IMR-90 (cell line): ENCODE measurements at regions not wholly inside any gene's neighbourhood (a gene's known extent, or its start where the extent isn't known, plus 50 kb on each side); places are given as distances from the start of the nearest gene placed in this dataset.

ENCODE experiments used
- CEBPB ChIP-seq: IDR thresholded peaks from 2 replicates; pipeline ENCODE4 v1.6.1; 2012; ENCODE audit warnings: low read depth, low read length, improper control_type of control experiment
- CHD1 ChIP-seq: IDR thresholded peaks from 2 replicates; pipeline ENCODE4 v1.6.1; 2012; ENCODE audit warnings: low read depth, low read length, improper control_type of control experiment
- MXI1 ChIP-seq: IDR thresholded peaks from 2 replicates; pipeline ENCODE4 v1.6.1; 2012; ENCODE audit warnings: low read depth, mild to moderate bottlenecking, low read length, moderate library complexity, borderline replicate concordance
- POLR2A ChIP-seq: IDR thresholded peaks from 2 replicates; pipeline ENCODE4 v1.6.1; 2012; ENCODE audit warnings: mild to moderate bottlenecking, low read depth, low read length
- RAD21 ChIP-seq: IDR thresholded peaks from 2 replicates; pipeline ENCODE4 v1.6.1; 2012; ENCODE audit warnings: low read length, improper control_type of control experiment
- RCOR1 ChIP-seq: IDR thresholded peaks from 2 replicates; pipeline ENCODE4 v1.6.1; 2012; ENCODE audit warnings: mild to moderate bottlenecking, low read length, improper control_type of control experiment; ENCODE audit not compliant: insufficient replicate concordance
- RFX5 ChIP-seq: IDR thresholded peaks from 2 replicates; pipeline ENCODE4 v1.8.0; 2012; ENCODE audit warnings: low read depth, mild to moderate bottlenecking, low read length, moderate library complexity
- SMC3 ChIP-seq: fragments of 150-350 bp; IDR thresholded peaks from 2 replicates; pipeline ENCODE4 v1.6.1; 2016; ENCODE audit warnings: low read depth, mild to moderate bottlenecking, antibody characterized with exemption, low read length, moderate library complexity
- TF ChIP-seq, protein P1 (sequence below): conservative IDR thresholded peaks from 2 replicates; pipeline ENCODE4 v1.5.1; 2012; ENCODE audit warnings: mild to moderate bottlenecking, low read depth, low read length, improper control_type of control experiment
- TF ChIP-seq, protein P2 (sequence below): fragments of 150-350 bp; IDR thresholded peaks from 2 replicates; pipeline ENCODE4 v1.6.1; 2016; ENCODE audit warnings: low read depth, mild to moderate bottlenecking, low read length, moderate library complexity, borderline replicate concordance

DNA sequence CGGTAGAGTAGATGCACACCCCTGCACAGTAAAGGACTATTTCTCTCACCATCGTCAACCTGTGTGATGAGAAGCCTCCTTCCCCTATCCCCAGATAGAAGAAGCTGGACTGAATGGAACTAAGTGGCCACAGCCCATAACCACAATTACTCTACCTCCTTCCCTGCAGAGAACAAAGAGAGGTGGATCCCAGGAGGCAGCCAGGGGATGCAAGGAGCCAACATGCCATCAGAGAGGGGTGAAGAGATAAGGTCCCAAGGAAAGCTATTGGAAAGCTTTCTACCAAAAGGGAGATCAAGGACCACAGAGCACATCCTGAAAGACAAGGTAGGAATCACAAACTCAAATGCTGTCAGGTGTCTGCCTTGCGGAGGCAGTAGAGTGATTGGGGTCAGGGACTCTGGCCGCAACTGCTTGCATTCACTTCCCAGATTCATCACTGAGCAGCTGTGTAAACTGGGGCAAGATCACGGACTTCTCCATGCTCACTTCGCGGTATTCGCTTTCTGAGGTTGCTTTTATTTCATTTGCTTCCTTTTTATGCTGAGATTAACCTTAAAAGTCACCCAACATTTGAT is 81.6 kb upstream of the MYO3A start:
- TF ChIP-seq RAD21 (no peak), SMC3 (no peak), MXI1 (no peak), POLR2A (no peak), CEBPB (no peak), RCOR1 (no peak), RFX5 (no peak), CHD1 (no peak)
- TF ChIP-seq, protein P1, sequence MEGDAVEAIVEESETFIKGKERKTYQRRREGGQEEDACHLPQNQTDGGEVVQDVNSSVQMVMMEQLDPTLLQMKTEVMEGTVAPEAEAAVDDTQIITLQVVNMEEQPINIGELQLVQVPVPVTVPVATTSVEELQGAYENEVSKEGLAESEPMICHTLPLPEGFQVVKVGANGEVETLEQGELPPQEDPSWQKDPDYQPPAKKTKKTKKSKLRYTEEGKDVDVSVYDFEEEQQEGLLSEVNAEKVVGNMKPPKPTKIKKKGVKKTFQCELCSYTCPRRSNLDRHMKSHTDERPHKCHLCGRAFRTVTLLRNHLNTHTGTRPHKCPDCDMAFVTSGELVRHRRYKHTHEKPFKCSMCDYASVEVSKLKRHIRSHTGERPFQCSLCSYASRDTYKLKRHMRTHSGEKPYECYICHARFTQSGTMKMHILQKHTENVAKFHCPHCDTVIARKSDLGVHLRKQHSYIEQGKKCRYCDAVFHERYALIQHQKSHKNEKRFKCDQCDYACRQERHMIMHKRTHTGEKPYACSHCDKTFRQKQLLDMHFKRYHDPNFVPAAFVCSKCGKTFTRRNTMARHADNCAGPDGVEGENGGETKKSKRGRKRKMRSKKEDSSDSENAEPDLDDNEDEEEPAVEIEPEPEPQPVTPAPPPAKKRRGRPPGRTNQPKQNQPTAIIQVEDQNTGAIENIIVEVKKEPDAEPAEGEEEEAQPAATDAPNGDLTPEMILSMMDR, result no peak
- TF ChIP-seq, protein P2, sequence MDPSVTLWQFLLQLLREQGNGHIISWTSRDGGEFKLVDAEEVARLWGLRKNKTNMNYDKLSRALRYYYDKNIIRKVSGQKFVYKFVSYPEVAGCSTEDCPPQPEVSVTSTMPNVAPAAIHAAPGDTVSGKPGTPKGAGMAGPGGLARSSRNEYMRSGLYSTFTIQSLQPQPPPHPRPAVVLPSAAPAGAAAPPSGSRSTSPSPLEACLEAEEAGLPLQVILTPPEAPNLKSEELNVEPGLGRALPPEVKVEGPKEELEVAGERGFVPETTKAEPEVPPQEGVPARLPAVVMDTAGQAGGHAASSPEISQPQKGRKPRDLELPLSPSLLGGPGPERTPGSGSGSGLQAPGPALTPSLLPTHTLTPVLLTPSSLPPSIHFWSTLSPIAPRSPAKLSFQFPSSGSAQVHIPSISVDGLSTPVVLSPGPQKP, result no peak
